GM19099 (cell line): ENCODE measurements at regions not wholly inside any gene's neighbourhood (a gene's known extent, or its start where the extent isn't known, plus 50 kb on each side); places are given as distances from the start of the nearest gene placed in this dataset.

Source experiments
- POLR2A ChIP-seq: IDR thresholded peaks from 3 replicates; pipeline ENCODE4 v1.6.1; 2011; ENCODE audit warnings: low read depth; ENCODE audit not compliant: insufficient read length; ENCODE audit errors: extremely low read depth

DNA sequence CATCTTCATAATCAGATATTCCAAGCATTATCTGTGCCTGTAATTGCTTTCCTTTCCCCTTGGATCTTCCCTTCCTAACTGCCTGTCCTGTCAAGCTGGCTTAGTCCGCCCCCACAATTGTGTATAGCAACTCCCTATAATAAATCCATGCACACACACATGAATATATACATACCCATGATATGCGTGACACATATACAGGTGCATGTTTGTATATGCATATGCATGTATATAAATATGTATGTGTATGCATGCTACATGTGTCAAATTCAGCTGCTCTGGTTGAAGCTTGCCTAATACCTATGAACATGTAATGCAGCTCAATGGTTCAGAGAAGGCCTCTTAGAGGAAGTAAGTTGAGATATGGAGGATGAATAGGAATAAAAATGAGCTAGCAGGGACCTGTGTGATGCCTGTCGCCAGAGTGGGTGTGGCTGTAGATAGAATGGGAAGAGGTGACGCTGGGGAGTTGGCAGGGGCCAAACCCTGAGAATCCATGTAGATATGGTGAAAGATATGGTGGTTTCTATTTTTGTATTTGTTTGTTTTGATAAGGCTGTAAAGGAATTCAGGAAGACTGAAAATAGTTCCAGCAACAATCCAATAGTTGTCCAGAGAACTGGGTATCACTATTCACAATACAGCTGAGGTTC, 595.0 kb upstream of the BOD1L1 start:
- TF ChIP-seq POLR2A = no peak

- no peak for TF ChIP-seq POLR2A
Observed at GRCh38 chr4:14223461-14223860, 595.9 kb upstream of the BOD1L1 start.

DNA sequence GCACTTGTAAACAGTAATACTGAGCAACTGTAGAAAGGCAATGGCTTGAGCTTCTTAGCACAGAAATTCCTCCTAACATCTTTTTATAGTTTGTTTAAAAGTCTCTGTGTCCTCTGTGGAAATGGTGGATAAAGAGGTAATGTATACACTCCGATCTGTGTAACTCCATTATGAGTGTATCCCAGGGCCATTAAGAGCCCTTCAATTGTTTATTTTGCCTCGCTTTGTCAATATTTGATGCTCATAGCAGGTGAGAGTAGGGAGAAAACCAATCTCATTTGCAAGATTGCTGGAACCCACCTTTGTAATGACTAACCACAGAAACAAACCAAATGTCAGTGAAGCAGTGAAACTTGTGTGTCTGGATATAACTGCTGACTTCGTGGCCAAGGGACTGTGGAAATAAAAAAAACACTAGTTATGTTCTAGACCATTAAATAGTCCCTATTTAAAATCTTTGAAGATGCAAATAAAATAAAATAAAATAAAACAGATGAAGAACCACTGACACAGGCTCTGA, 598.2 kb upstream of the BOD1L1 start:
- no peak for TF ChIP-seq POLR2A

DNA sequence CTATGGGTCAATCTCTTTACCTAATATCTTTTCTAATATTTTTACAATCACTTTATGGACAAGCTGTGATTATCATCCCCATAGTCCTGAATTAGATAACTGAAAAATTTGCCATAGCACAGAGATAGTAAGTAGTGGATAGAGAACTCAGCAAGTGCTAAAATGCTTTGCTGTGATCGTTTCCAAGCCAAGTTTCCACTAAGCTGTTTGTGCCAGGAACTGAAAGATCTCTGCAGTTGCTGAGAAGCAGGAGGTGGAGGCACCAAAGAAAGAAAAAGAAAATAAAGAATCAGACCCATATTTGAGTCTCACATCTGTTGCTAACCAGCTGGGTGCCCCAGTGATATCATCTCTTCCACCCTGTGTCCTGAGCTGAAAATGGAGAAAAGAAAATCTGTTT, 605.6 kb upstream of the BOD1L1 start:
- no peak for TF ChIP-seq POLR2A

DNA sequence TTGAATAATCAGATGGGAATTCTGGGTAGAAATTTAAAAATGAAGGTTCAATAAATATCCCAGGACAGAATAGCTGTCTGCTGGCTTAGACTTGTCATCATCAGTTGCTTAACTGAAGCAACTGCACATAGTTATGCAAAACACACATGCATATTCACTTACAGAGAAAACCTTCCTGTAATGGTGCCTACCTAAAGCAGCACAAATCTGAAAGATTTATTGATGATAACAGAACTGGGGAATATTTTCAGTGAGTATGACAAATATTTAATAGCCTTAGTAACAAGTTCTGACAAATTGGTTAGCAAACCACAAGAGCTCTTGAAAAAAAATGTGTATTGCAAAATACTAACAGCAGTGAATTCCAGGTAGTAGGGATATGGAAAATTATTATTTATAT, 606.8 kb upstream of the BOD1L1 start:
- TF ChIP-seq POLR2A = no peak

DNA sequence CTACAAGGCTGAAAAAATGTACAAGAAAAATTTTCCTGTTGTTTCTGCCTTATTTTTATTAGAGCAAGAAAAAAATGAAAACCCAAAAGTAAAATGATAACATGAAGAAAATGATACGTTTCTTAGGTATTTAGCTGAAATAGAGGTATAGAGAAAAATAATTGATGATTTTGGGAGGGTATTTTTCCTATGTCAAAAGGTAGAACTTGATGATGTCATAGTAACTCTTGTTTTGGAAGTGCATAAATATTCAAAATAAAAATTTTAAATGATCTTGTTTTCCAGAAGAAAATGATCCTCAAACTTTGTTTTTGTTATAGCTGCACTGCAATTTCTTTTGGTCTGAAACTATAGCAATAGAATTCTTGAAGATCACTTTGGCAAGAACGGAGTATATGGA, 608.8 kb upstream of the BOD1L1 start:
- no peak for TF ChIP-seq POLR2A

- TF ChIP-seq POLR2A = no peak
Observed at GRCh38 chr4:14237911-14238310, 610.4 kb upstream of the BOD1L1 start.

DNA sequence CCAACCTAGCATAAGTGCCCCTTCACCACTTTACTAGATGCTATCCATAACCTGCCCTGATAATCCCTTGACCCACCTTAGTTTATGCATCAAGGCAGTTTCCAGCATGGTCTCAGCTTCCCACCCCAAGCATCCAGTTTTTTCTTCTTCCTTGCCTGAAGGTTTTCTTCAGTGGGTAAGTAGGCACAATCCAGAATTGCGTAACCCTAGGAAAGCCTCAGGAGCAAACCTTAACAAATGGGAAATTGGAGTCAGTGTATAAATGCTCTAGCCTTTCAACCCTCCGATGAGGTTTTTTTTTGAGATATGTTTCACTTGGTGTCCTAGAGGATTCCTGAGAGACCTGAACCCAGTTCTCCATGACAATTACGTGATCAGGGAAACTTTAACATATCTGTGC, 614.0 kb upstream of the BOD1L1 start:
- no peak for TF ChIP-seq POLR2A

DNA sequence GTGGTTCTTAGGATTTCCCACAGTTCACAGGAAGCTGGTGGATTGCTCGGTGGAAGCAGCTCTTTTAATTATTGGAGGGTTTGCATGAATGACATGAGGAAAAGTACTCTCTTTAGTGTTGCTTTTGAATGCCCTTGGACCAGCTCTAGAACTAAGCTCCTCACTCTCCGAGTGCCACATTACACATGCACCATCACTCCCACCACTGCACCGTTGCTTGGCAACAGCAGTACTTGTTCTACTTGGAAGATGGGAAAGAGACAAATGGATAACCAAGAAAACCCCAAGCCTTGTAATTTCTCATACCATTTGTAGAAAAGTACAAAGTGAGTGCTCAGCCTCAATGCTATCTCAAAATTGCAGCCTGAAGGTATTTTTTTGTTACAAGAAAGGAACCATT, 620.2 kb upstream of the BOD1L1 start:
- no peak for TF ChIP-seq POLR2A

DNA sequence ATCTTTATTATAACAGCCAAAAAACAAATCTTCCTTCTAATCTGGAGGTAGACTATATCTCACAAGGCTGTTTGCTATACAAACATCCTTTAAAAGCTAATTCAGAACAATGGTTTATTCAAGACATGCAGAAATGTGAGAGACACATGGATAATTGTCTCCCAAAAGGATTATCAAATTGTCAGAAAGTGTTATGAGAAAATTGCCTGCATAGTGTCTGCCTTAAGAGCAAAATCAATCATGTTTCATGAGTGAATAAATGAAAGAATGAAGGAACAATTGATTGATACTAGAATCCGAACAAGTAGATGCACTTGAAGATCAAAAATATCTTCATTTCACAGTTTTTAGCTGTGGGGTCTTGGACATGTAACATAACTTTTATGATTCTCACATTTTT, 621.7 kb upstream of the BOD1L1 start:
- TF ChIP-seq POLR2A = no peak

- no peak for TF ChIP-seq POLR2A
Observed at GRCh38 chr4:14254252-14254651, 626.7 kb upstream of the BOD1L1 start.

DNA sequence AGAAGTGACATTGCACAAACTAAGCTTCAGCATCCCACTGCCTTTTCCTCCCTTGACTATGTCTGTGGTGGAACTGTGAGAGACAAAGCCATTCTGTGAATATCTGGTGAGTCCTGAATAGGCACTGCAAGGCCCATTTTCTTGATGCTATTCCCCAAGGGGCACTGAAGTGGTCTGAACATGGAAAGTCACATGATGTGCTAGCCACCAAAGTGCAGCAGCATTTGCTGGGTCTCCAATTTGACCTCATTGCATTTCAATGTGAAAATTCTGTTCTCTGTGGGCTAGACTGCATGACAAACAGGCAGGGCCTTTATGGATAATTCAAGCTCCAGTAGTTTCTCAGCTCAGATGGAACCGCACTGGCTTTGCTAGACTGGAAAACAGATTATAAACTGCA, 627.4 kb upstream of the BOD1L1 start:
- TF ChIP-seq POLR2A = no peak

DNA sequence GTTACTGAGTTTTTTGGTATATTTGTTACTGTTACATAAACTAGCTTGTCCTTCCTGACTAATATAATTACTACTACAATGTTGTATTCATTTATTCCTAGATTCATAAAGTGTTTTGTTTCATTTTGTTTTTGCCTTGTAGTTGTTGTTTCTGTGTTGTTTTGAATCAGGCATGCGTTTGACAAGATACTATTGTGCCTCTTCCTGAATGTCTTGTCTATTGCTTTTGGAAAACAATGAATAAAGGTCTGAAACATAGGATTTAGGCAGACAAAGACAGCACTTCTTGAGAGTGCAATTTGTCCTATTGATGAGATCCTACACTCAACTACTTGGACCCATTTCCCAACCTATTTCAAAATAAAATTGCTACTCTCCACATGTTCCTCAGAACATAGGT, 630.4 kb upstream of the BOD1L1 start:
- TF ChIP-seq POLR2A = no peak

- TF ChIP-seq POLR2A = no peak
Observed at GRCh38 chr4:14259936-14260335, 632.4 kb upstream of the BOD1L1 start.

DNA sequence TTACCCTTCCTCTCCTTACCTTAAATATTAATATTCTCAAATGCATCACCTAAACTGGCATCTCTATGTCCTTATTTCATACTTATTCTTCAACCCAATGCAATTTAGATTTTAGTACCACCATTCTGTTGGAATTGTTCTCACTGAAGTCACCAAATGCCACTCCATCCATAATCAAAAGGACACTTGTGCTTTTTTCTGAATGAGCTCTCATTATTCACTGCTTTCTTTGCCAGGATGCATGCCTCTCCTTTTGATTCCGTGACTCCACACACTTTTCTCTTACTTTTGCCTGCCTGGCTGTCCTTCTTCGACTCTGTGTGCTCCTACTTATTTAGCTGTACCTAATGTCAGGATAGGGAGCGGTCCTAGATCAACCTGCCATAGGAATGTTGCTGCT, 633.1 kb upstream of the BOD1L1 start:
- TF ChIP-seq POLR2A = no peak

DNA sequence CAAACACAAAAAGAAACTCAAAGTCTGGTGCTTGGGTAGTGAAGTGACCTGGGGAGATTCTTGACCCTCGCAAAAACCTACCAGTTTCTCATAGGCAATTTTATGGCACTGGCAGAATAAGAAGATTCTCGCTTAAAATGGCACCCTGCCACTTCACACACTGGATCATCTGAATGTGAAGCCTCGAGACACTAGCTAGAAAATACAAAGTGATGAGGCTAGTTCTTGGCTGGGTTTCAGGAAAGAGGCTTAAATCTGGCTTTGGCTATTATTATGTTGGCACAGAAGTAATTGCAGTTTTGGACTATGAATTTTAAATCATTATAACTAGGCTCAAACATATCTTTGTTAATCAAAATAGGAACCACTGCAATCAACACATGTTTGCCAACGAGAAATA, 634.7 kb upstream of the BOD1L1 start:
- TF ChIP-seq POLR2A = no peak

DNA sequence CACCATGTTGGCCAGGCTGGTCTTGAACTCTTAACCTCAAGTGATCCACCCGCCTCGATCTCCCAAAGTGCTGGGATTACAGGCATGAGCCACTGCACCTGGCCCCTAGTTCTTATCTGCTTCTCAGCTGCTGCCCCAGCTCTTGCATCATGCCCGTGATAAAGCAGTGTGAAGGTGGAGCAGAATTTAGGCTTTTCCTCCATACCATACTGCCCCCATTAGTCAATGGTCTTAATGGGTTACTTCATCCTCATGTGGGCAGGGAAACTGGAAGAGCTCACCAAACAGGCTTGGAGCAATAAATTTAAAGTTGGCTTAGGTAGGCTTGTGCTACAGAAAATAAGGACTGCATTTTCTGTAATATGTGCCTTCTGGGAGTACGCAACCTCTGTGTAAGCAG, 636.9 kb upstream of the BOD1L1 start:
- TF ChIP-seq POLR2A = no peak
